HG02759 (cell line): ENCODE measurements at regions not wholly inside any gene's neighbourhood (a gene's known extent, or its start where the extent isn't known, plus 50 kb on each side); places are given as distances from the start of the nearest gene placed in this dataset.
"Not testable (repeated sequence)": the region's sequence is repeated elsewhere in the genome, so short reads cannot be mapped to it uniquely, and the experiment has no call there.

Source experiments
- ATAC-seq: cut with Tn5 transposase; IDR thresholded peaks from one replicate; pipeline ENCODE4 v1.9.1; 2021; ENCODE audit warnings: mild to moderate bottlenecking, moderate library complexity; ENCODE audit not compliant: unreplicated experiment

GRCh38 chrX:155819966-155820491 lies 61.1 kb upstream of the VAMP7 start:
- ATAC-seq: peak; percentile 67

- ATAC-seq: no peak
These were observed 61.6 kb upstream of the VAMP7 start for GRCh38 chrX:155819525-155819924.

GRCh38 chrX:155814391-155814790 lies 66.8 kb upstream of the VAMP7 start:
- not testable (repeated sequence) for ATAC-seq

GRCh38 chrX:155779831-155780230 lies 101.3 kb upstream of the VAMP7 start:
- ATAC-seq: no peak

GRCh38 chrX:155778844-155779553 lies 102.1 kb upstream of the VAMP7 start:
- no peak for ATAC-seq

- no peak for ATAC-seq
These were observed 106.8 kb upstream of the VAMP7 start for GRCh38 chrX:155774387-155774786.

- ATAC-seq: no peak
These were observed 113.0 kb upstream of the VAMP7 start for GRCh38 chrX:155767876-155768769.

GRCh38 chrX:155767051-155767875 lies 113.9 kb upstream of the VAMP7 start:
- ATAC-seq: no peak

GRCh38 chrX:155766321-155766720 lies 114.8 kb upstream of the VAMP7 start:
- ATAC-seq: no peak

GRCh38 chrX:155761185-155761584 lies 120.0 kb upstream of the VAMP7 start:
- no peak for ATAC-seq

- no peak for ATAC-seq
These were observed 123.9 kb upstream of the VAMP7 start for GRCh38 chrX:155757046-155757759.

- ATAC-seq: no peak
These were observed 125.3 kb upstream of the VAMP7 start for GRCh38 chrX:155755706-155756337.

- ATAC-seq: no peak
These were observed 130.0 kb upstream of the VAMP7 start for GRCh38 chrX:155751131-155751530.

- no peak for ATAC-seq
These were observed 133.6 kb upstream of the VAMP7 start for GRCh38 chrX:155747520-155747919.

GRCh38 chrX:155745792-155746191 lies 133.0 kb upstream of the TMLHE start:
- ATAC-seq: no peak

GRCh38 chrX:155744534-155744933 lies 131.8 kb upstream of the TMLHE start:
- ATAC-seq: no peak

- not testable (repeated sequence) for ATAC-seq
These were observed 115.6 kb upstream of the TMLHE start for GRCh38 chrX:155728335-155728734.

GRCh38 chrX:155718972-155719586 lies 106.3 kb upstream of the TMLHE start:
- no peak for ATAC-seq

GRCh38 chrX:155715141-155715540 lies 102.4 kb upstream of the TMLHE start:
- ATAC-seq: no peak
